ENCODE measurements at regions not wholly inside any gene's neighbourhood (a gene's known extent, or its start where the extent isn't known, plus 50 kb on each side); places are given as distances from the start of the nearest gene placed in this dataset.

DNA sequence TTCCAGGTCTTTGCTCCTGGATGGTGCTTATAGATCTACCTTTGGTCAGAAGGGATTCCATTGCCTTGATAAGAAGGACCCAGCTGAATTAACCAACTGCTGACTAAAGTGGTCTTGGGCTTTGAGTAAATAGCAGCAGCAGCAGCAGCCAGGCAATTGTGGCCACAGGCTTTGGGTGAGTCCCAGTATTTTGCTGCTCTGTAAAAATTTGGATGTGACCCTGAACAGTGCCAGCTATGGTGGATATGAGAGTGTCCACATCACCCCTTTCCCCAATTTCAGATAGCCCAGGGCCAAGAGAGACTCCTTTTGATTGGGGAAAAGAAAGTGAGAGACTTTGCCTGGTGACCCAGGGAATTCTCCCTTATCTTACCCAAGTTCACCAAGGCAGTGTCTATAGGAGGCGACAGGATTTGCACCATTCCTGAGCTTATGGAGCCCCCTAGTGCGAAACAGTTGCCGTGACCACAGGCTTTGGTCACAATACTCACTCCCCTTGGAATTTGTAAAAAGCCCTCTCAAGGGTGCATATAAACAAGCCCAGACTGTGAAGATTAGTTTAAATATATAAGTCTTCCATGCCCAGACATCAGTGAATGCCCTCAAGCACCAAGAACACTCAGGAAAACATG lies 518.0 kb downstream of the TMA16 start:
- Histone ChIP-seq H3K56ac (replicated peaks; ENCODE audit: insufficient read length, low read depth, low read length) (no peak overlapping the region), H3K79me1 (ENCODE audit: low read depth, low read length) (no peaks in the 10 kb centered on the region), H3K4me3 (ENCODE audit: extremely low read depth in 1 of 4, insufficient read depth in 2 of 4, low read depth in 3 of 4, low read length in 4 of 4) (no peak overlapping the region), H3K27me3 (replicated peaks in 1 of 4; ENCODE audit: control insufficient read depth in 3 of 4, extremely low read depth in 1 of 4, insufficient read depth in 3 of 4, low read length in 3 of 4) (no peaks in the 10 kb centered on the region), H4K91ac (replicated peaks; ENCODE audit: insufficient read length, low read length) (no peak overlapping the region), H2BK15ac (ENCODE audit: low read length) (no peak overlapping the region), H3K27ac (ENCODE audit: low read depth, low read length) (no peak overlapping the region), H2AFZ (ENCODE audit: low read length) (peak overlapping the region; percentile 95), H2AK5ac (ENCODE audit: low read depth, low read length) (no peak overlapping the region), H3K14ac (ENCODE audit: insufficient read length) (no peak overlapping the region), H3K23me2 (ENCODE audit: low read depth, low read length) (no peaks in the 10 kb centered on the region; the same call in 1 of the 2 replicates), H3K9ac (replicated peaks in 1 of 4; ENCODE audit: extremely low read depth in 1 of 4, low read depth in 3 of 4, low read length in 3 of 4) (no peak overlapping the region), H4K20me1 (replicated peaks in 1 of 2; ENCODE audit: control insufficient read depth in 1 of 2, insufficient read depth in 2 of 2, low read length in 2 of 2) (no peaks in the 10 kb centered on the region), H3K4me2 (ENCODE audit: insufficient read depth in 1 of 2, low read depth in 2 of 2, low read length in 2 of 2) (no peak overlapping the region), H2BK120ac (replicated peaks; ENCODE audit: low read depth, low read length) (no peak overlapping the region), H3K36me3 (ENCODE audit: control insufficient read depth in 2 of 4, insufficient read depth in 4 of 4, low read length in 3 of 4) (no peaks in the 10 kb centered on the region), H3K4ac (replicated peaks; ENCODE audit: insufficient read length, low read depth, low read length) (no peak overlapping the region), H3K4me1 (replicated peaks in 1 of 4; ENCODE audit: control insufficient read depth in 3 of 4, insufficient read depth in 4 of 4, low read length in 3 of 4) (no peaks in the 10 kb centered on the region), H4K8ac (ENCODE audit: extremely low read depth, insufficient read depth, low read length) (no peak overlapping the region), H3K18ac (ENCODE audit: extremely low read depth, low read length) (no peak overlapping the region), H2BK12ac (ENCODE audit: low read depth, low read length) (no peak overlapping the region), H3K79me2 (ENCODE audit: control insufficient read depth in 1 of 2, insufficient read depth in 2 of 2, low read length in 2 of 2) (no peaks in the 10 kb centered on the region; a peak in 1 of 4 replicates), H2BK5ac (ENCODE audit: low read depth, low read length) (no peak overlapping the region), H3K23ac (ENCODE audit: insufficient read length) (no peak overlapping the region), H3K9me3 (ENCODE audit: insufficient read depth in 2 of 2, low read depth in 1 of 2, low read length in 1 of 2) (no peaks in the 10 kb centered on the region), H4K5ac (ENCODE audit: insufficient read length, low read depth, low read length) (no peak overlapping the region), H2BK20ac (ENCODE audit: low read length) (no peak overlapping the region)
- 6% methylated on average over 3 of the region's 3 CpGs; no CpG with 5 or more reads in 1 of the 2 experiments for WGBS, 2 experiments (ENCODE audit: extremely low coverage in 1 of 2, insufficient coverage in 1 of 2, insufficient read length in 1 of 2, insufficient replicate concordance in 2 of 2, low coverage in 1 of 2, low lambda C conversion rate in 2 of 2, missing lambda C conversion rate in 1 of 2)
- DNase-seq (ENCODE audit: low read depth in 1 of 2, low spot score in 2 of 2) = peak; percentile 23 to 56
- ChIA-PET POLR2A (ENCODE audit: partially characterized antibody) (no interaction called here), CTCF (ENCODE audit: partially characterized antibody) (interaction anchor here (0.7 to 5.3 kb wide), 29 partner anchors 11 to 1101 kb away, joined by 3 to 85 read pairs (median 4); no protein-coding TSS in a partner anchor)
- peak; percentile 88 for FAIRE-seq
- no peak for TF ChIP-seq EZH2 (IDR thresholded peaks at IDR 0.05; ENCODE audit: low read depth, low read length, severe bottlenecking)
- TF ChIP-seq EP300 (IDR thresholded peaks at IDR 0.05; ENCODE audit: borderline replicate concordance in 1 of 2, low read depth in 2 of 2, low read length in 2 of 2) = peak in 1 of 2 experiments; percentile 44; a peak in 1 of 3 replicates
- TF ChIP-seq RAD21 (IDR thresholded peaks at IDR 0.05 in 1 of 2, conservative IDR thresholded peaks at IDR 0.05 in 1 of 2; ENCODE audit: low read depth in 2 of 2, low read length in 2 of 2) = peak; percentile 98 to 99
- no peak for TF ChIP-seq EGR1 (IDR thresholded peaks at IDR 0.05; ENCODE audit: borderline replicate concordance, low read depth, low read length)
- TF ChIP-seq, protein P1, sequence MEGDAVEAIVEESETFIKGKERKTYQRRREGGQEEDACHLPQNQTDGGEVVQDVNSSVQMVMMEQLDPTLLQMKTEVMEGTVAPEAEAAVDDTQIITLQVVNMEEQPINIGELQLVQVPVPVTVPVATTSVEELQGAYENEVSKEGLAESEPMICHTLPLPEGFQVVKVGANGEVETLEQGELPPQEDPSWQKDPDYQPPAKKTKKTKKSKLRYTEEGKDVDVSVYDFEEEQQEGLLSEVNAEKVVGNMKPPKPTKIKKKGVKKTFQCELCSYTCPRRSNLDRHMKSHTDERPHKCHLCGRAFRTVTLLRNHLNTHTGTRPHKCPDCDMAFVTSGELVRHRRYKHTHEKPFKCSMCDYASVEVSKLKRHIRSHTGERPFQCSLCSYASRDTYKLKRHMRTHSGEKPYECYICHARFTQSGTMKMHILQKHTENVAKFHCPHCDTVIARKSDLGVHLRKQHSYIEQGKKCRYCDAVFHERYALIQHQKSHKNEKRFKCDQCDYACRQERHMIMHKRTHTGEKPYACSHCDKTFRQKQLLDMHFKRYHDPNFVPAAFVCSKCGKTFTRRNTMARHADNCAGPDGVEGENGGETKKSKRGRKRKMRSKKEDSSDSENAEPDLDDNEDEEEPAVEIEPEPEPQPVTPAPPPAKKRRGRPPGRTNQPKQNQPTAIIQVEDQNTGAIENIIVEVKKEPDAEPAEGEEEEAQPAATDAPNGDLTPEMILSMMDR (IDR thresholded peaks at IDR 0.05; ENCODE audit: control extremely low read depth in 1 of 3, insufficient read depth in 1 of 3, low read depth in 1 of 3, low read length in 3 of 3) = peak; percentile 69 to 92 (median 87)
- no peak for TF ChIP-seq TBP (IDR thresholded peaks at IDR 0.05; ENCODE audit: low read depth, low read length)
- TF ChIP-seq POLR2AphosphoS5 (IDR thresholded peaks at IDR 0.05; ENCODE audit: low read depth, low read length) = no peak
- TF ChIP-seq SRF (IDR thresholded peaks at IDR 0.05; ENCODE audit: low read depth, low read length) = no peak
- no peak for TF ChIP-seq SIX5 (IDR thresholded peaks at IDR 0.05; ENCODE audit: low read depth, low read length)
- no peak for TF ChIP-seq CBX8 (IDR thresholded peaks at IDR 0.05; ENCODE audit: borderline replicate concordance, low read depth, low read length)

Measured in H1 (cell line).